Activated B cell treated with CpG ODN at 0.5 μM for 24 hours (primary cell): ENCODE measurements at regions not wholly inside any gene's neighbourhood (a gene's known extent, or its start where the extent isn't known, plus 50 kb on each side); places are given as distances from the start of the nearest gene placed in this dataset.

Experiments
- ATAC-seq: fragments of 200-7000 bp; cut with Tn5 transposase; one replicate; pipeline ENCODE4 v1.10.0; 2021; ENCODE audit warnings: low read depth, mild to moderate bottlenecking, moderate library complexity
- CTCF ChIA-PET: fragments of 350-600 bp; sonication (Branson Sonifier 250); formaldehyde crosslinking; loops from one replicate; lab custom pipeline; 2021; ENCODE audit warnings: antibody characterized with exemption; lab: Charles Lee
- POLR2A ChIA-PET: fragments of 350-600 bp; sonication (Branson Sonifier 250); formaldehyde crosslinking; loops from one replicate; lab custom pipeline; 2021; ENCODE audit warnings: antibody characterized with exemption; lab: Charles Lee
- DNase-seq: peaks from one replicate; pipeline ENCODE4 v3.0.0; 2022
- H3K27ac Mint-ChIP-seq: one replicate; pipeline ENCODE4 v1.8.0; 2020; ENCODE audit warnings: mixed read lengths
- H3K27me3 Mint-ChIP-seq: one replicate; pipeline ENCODE4 v1.8.0; 2021; ENCODE audit warnings: mixed read lengths
- H3K36me3 Mint-ChIP-seq: one replicate; pipeline ENCODE4 v1.8.0; 2021; ENCODE audit warnings: low read depth, mixed read lengths
- H3K4me1 Mint-ChIP-seq: one replicate; pipeline ENCODE4 v1.8.0; 2021; ENCODE audit warnings: mixed read lengths
- H3K4me3 Mint-ChIP-seq: one replicate; pipeline ENCODE4 v1.8.0; 2020; ENCODE audit warnings: mild to moderate bottlenecking, mixed read lengths
- H3K9me3 Mint-ChIP-seq: one replicate; pipeline ENCODE4 v1.8.0; 2020; ENCODE audit warnings: mixed read lengths
- CTCF ChIP-seq: fragments of 200-600 bp; IDR thresholded peaks from one replicate; pipeline ENCODE4 v1.8.0; 2022; ENCODE audit warnings: antibody characterized with exemption, mild to moderate bottlenecking
- intact Hi-C: fragments of 100-400 bp; cut with micrococcal nuclease; formaldehyde crosslinking; loops from one replicate; pipeline ENCODE4 v1.15.1; 2024

GRCh38 chr5:161757223-161757622 lies 71.7 kb downstream of the GABRA6 start:
- no peaks in the 10 kb centered on the region for H3K36me3 Mint-ChIP-seq
- no peak overlapping the region for H3K4me3 Mint-ChIP-seq
- intact Hi-C loops: no loop called here
- no peak for TF ChIP-seq CTCF
- no peaks in the 10 kb centered on the region for H3K9me3 Mint-ChIP-seq
- H3K27me3 Mint-ChIP-seq: no peaks in the 10 kb centered on the region
- CTCF ChIA-PET: no interaction called here
- H3K4me1 Mint-ChIP-seq: no peaks in the 10 kb centered on the region
- no peak for DNase-seq
- H3K27ac Mint-ChIP-seq: no peak overlapping the region
- POLR2A ChIA-PET: no interaction called here
- ATAC-seq: no peak

- Mint-ChIP-seq H3K36me3 (no peaks in the 10 kb centered on the region), H3K27me3 (no peaks in the 10 kb centered on the region), H3K9me3 (no peaks in the 10 kb centered on the region), H3K27ac (no peak overlapping the region), H3K4me1 (no peaks in the 10 kb centered on the region), H3K4me3 (no peak overlapping the region)
- POLR2A ChIA-PET: no interaction called here
- ATAC-seq (no peak), DNase-seq (no peak)
- CTCF ChIA-PET: no interaction called here
- no peak for TF ChIP-seq CTCF
- intact Hi-C loops: no loop called here
These were observed 78.0 kb downstream of the GABRA6 start for GRCh38 chr5:161763571-161763970.

GRCh38 chr5:161765611-161766010 lies 80.1 kb downstream of the GABRA6 start:
- ATAC-seq: no peak

GRCh38 chr5:161775891-161776290 lies 72.0 kb upstream of the GABRA1 start:
- Mint-ChIP-seq H3K27me3 (no peaks in the 10 kb centered on the region), H3K9me3 (no peaks in the 10 kb centered on the region), H3K4me3 (no peak overlapping the region), H3K4me1 (no peaks in the 10 kb centered on the region), H3K27ac (no peak overlapping the region), H3K36me3 (no peaks in the 10 kb centered on the region)
- TF ChIP-seq CTCF: no peak
- DNase-seq (no peak), ATAC-seq (no peak)
- ChIA-PET POLR2A (no interaction called here), CTCF (no interaction called here)
- intact Hi-C loops: no loop called here

More at GRCh38 chr5:161765611-161766010, 80.1 kb downstream of the GABRA6 start:
- Mint-ChIP-seq H3K4me3 (no peak overlapping the region), H3K9me3 (no peaks in the 10 kb centered on the region), H3K36me3 (no peaks in the 10 kb centered on the region), H3K27ac (no peak overlapping the region), H3K27me3 (no peaks in the 10 kb centered on the region), H3K4me1 (no peaks in the 10 kb centered on the region)
- no peak for DNase-seq
- TF ChIP-seq CTCF: no peak
- intact Hi-C loops: no loop called here
- ChIA-PET CTCF (no interaction called here), POLR2A (no interaction called here)

- ChIA-PET CTCF (no interaction called here), POLR2A (no interaction called here)
- Mint-ChIP-seq H3K36me3 (no peaks in the 10 kb centered on the region), H3K9me3 (no peaks in the 10 kb centered on the region), H3K4me3 (no peak overlapping the region), H3K27me3 (no peaks in the 10 kb centered on the region), H3K4me1 (no peaks in the 10 kb centered on the region), H3K27ac (no peak overlapping the region)
- no peak for DNase-seq
- ATAC-seq: no peak
- intact Hi-C loops: no loop called here
- TF ChIP-seq CTCF: no peak
These were observed 69.1 kb upstream of the GABRA1 start for GRCh38 chr5:161778796-161779195.
